ENCODE measurements at regions not wholly inside any gene's neighbourhood (a gene's known extent, or its start where the extent isn't known, plus 50 kb on each side); places are given as distances from the start of the nearest gene placed in this dataset.
"Not testable (repeated sequence)": the region's sequence is repeated elsewhere in the genome, so short reads cannot be mapped to it uniquely, and the experiment has no call there.

DNA sequence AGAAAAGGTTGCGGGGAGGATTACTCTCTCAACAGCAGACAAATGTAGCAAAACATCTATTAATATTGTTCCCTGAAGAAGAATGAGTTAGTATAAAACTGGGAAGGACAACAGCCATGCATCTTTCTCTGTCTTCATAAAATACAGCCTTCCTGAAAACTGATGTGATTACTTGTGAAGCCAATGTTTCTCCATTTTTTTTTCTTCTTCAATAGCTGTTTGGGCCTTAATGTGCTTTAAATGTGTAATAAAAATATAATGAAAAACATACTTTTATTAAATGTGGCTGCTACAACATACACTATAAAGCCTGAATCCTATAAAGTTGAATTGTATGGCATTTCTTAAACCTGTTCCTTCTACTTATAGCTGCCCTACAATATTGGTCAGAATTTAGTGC, 146.3 kb upstream of the LMCD1 start:
- DNase-seq (ENCODE audit: low spot score) = no peak

DNA sequence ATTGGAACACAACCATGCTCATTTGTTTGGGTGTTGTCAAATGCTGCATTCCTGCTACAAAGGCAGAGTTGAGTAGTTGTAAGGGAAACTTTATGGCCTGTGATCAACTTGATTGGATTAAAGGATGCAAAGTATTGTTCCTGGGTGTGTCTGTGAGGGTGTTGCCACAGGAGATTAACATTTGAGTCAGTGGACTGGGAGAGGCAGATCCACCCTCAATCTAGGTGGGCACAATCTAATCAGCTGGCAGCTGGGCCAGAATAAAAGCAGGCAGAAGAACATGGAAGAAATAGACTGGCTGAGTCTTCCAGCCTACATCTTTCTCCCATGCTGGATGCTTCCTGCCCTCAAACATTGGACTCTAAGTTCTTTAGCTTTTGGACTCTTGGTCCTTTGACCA, 145.6 kb upstream of the LMCD1 start:
- DNase-seq (ENCODE audit: low spot score) = not testable (repeated sequence)

DNA sequence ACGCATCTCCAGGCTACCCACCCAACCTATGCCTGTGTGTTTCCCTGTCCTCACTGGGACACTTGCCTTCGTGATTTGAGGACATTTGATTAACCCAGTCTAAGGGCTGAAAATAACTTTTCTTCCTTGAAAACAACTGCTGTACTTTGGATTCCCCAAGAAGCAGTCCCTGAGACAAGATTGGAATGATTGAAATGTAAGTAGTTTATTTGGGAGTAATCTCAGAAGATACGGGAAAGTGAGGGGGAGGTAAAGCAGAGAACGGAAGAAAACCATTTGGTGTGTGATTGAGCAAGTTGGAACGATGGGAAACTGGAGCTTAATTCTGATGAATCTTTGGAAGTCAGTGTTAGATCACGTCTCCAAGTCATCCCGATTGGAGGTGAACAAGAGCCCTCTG, 143.8 kb upstream of the LMCD1 start:
- DNase-seq (ENCODE audit: low spot score) = no peak

DNA sequence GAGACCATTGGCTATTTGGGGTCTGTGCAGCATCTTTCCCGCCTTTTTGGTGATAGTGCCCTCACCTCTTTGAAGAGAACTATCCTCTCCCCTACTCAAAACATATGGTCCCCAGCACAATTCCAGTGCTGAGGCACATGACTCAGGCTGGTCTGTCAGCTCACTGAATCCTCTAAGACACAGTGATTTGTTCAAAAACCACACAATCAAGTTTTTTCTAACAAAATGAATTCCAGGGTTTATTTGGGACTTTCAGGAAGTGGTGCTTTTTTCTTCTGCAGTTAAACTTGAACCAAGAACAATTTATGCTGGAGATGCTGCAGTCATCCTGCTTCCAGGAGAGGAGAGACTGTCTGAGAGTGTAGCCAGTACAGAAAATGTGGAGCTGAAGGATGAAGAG, 142.5 kb upstream of the LMCD1 start:
- DNase-seq (ENCODE audit: low spot score) = no peak

DNA sequence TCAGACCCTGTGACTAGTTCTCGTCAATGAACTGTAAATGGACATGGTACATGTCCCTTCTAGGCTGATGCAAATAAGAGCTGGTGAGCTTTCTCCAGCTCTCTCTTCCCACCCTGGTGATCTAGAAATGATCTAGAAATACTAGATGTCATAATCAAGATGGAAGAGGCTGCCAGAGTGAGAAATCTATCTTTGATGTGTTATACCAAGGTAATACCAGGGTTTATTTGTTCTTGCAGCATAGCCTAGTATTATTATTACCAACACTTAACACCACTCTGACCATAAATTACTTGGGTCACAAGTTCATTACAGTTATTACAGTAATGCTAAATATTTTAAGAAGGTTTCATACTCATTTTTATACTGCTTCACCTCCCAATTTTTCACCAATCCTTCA, 138.4 kb upstream of the LMCD1 start:
- DNase-seq (ENCODE audit: low spot score) = no peak

DNA sequence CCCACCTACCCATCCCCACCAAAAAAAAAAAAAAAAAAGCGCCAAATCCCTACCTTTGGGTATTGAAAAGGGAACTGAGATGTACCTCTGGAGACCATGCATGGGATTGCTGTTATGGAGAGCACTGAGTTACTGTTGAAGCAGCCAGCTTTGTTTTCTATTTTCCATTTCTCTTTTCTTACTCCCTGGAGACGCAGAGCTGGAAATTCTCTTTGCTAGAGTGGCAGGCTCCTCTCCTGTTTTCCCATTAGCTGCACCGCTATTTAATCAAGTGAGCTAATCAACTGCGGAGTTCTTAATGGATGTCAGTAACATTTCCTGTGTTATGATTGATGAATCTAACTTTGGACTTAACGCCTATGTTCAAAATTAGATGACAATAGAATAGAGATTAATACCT, 136.1 kb upstream of the LMCD1 start:
- DNase-seq (ENCODE audit: low spot score) = no peak

DNA sequence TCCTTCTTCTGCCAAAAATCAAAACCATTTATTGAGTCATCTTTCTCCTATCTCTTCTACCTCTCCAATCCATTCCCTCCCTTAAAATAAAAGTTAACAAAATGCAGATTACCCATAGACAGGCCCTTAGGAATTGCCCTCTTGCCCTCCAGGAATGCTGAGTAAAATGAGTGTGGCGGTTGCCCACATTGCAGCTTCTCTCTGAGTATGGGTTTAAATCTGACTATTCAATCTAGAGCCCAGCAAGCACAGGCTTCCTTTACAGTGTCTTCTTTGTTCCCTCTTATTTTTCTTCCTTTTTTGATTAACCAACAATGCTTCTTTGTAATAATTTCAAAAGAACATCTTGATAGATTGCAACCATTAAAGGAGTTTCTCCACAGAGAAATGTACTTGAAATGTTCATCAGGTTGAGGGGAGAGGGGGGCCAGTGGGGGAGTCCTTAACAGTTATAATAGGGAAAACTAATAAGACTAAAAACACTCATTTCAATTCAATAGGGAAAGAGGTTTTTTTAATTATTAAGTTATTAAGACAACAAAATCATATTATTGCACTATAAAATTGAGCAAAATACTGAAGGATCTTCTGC, 135.3 kb upstream of the LMCD1 start:
- no peak for DNase-seq (ENCODE audit: low spot score)

DNA sequence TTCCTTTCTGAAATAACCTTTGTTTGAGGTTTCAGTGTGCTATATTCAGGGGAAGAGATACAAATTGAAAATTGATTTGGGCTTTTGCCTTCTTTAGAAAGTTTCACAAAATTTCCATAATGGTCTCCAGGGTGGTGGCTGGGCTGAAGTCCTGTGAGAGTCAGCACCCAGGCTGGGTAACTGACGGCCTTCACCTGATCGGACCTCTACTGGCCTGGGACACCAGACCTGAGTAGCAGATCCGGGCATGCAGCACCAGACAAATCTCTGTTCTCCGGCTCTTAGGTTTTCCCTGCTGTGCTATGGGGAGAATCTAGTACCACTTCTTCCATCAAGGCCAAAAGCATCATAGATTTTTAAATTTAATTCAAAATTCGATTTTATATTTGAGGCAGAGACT, 133.0 kb upstream of the LMCD1 start:
- DNase-seq (ENCODE audit: low spot score) = no peak

DNA sequence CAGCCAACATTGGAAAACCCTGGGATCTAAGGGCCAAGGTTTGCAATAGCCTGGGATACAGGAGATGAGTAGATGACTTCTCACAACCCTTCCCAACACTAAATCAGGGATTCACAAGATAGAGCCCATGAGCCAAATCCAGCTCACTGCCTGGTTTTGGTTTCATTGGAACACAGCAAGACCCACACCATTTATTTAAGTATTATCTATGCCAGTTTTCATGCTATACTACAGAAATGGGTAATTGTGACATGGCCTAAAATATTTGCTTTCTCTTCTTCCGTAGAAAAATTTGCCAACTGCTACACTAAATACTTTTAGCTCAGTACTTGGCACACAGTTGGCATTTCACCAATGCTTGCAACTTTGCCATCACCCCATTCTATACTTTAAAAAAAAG, 132.0 kb upstream of the LMCD1 start:
- DNase-seq (ENCODE audit: low spot score) = no peak

DNA sequence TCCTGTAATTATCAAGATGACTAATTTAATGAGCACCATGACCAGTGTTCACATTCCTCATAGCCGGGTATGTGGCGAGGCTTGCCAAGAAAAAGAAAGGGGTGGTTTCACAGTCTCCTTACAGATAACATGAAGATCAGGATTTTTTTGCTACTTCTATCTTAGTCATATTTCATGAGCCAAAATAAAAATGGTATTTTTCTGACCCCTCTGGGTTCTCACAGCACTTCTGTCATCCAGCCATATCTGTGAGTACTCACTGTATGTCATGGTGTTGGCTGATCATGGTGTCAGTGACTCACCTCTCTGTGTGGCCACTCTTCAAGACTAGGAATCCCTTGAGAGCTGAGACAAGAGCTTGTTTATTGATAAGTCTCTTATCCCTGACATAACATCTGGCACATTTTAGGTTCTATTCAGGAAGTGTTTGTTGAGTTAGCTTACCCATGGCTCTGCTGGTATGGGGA, 130.5 kb upstream of the LMCD1 start:
- DNase-seq (ENCODE audit: low spot score) = no peak

DNA sequence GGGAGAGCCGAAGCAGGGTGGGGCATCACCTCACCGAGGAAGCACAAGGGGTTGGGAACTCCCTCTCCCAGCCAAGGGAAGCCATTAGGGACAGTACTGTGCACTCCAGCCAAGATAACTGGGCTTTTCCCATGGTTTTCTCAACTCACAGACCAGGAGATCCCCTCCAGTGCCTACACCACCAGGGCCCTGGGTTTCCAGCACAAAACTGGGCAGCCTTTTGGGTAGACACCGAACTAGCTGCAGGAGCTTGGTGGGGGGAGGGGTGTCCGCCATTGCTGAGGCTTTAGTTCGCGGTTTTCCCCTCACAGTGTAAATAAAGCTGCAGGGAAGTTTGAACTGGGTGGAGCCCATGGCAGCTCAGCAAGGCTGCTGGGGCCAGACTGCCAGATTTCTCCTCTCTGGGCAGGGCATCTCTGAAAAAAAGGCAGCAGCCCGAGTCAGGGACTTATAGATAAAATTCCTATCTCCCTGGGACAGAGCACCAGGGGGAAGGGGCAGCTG, 129.6 kb upstream of the LMCD1 start:
- no peak for DNase-seq (ENCODE audit: low spot score)

DNA sequence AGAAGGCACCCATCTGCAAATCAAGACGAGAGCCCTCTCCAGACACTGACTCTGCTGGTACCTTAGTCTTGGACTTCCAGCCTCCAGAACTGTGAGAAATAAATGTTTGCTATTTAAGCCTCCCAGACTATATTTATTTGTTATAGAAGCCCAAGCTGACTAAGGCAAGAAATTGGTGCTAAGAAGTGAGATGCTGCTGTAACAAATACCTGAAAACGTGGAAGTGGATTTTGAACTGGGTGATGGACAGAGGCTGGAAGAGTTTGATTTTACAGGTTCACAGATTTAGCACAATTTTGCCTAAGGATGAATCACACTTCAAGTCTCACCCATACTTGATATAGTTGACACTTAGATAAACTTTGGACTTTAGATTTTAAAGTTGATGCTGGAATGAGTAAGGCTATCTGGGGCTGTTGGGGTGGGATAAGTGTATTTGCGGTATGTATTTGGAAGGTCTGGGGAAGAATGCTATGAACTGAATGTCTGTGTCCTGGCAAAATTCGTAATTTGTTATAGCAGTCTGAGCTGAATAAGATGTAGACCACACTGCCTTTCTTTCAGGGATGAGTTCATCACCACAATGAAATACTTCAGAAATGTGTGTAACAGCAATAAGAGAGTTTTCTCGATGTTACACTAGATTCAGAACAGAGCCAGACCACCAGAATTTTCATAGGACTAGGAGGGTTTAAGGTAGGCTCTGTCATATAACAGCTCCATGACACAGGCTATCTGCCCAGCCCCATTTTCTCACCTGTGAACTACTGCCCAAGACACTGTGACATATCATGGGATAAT, 120.5 kb upstream of the LMCD1 start:
- DNase-seq (ENCODE audit: low spot score) = no peak

DNA sequence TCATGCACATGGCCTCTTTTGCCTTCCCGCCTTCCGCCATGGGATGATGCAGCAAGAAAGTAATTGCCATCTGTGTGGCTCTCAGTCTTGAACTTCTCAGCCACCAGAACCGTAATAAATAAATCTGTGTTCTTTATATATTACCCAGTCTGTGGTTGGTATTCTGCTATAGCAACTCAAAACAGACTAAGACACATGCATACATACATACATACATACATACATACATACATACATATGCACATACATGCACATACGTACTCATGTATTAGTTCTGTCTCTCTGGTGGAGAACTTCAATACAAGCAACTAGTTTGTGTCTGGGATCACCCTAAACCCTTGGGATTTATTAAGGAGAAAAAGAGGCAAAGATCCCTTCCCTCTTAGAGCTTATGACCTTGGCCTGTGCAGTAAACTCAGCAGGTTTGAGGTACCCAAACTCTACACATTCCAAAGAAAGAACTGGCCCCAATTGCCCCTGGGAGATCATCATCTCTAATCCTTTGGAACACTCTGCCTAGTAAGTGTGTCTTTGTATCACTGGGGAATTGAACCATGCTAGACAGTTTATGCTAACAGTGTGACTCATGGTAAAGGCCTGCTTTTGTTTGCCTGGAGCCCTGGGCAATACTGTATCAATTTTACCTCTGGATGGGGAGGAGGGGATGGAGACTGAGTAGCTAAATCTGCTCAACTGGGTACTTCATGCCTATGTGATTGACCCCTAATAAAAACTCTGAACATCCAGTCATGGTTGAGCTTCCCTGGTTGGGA, 115.6 kb upstream of the LMCD1 start:
- DNase-seq (ENCODE audit: low spot score) = no peak

DNA sequence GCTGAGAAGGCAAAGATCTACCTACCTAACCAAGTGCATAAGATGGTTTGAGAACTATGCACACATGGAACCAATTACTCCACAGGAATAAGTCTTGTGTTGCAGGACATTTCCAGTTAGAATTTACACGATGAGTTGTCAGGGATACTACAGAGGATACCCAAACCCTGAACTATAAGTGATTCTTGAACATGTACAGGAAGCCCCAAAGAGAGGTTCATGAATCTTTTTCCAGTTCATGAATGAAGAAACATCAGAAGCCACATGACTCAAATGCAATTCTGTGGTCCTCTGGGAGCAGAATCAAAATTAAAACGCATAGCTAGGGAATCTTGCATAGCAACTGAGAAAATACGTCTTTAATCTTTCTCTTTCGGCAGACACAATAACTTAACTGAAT, 114.1 kb upstream of the LMCD1 start:
- no peak for DNase-seq (ENCODE audit: low spot score)

DNA sequence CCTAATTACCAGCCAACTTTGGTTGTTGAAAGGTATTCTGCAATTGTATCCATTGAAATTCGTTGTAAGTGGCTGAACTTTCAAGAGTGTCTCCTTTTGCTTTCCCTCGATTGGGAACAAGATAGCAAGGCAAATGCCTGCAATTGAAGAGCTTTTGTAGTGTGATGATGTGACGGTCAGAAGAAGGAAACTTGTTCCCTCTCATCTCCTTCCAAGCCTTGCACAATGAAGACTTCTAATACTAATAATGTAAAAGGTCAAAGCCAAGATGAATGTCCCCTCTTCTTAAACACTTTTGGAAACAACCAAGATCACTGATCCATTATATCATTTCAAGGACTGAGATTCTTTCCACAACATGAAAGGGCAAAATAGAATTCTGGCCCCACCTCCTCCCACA, 101.9 kb upstream of the LMCD1 start:
- no peak for DNase-seq (ENCODE audit: low spot score)

DNA sequence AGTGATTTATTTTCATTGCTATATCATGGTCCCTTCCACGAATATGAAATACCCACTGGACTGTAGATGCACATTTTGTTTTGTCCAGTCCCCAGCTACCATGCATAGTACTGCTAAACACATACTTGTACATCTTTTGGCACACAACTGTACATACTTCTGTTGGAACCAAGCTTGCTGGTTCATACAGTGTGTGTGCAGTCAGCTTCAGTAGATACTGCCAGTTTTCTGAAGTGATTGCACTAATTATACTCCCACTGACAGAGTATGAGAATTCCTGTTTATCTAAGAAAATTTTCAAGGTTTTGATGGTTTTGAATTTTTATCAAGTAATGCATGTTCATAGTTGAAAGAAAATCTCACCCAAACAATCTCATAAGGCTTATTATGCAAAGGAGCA, 100.7 kb upstream of the LMCD1 start:
- no peak for DNase-seq (ENCODE audit: low spot score)

DNA sequence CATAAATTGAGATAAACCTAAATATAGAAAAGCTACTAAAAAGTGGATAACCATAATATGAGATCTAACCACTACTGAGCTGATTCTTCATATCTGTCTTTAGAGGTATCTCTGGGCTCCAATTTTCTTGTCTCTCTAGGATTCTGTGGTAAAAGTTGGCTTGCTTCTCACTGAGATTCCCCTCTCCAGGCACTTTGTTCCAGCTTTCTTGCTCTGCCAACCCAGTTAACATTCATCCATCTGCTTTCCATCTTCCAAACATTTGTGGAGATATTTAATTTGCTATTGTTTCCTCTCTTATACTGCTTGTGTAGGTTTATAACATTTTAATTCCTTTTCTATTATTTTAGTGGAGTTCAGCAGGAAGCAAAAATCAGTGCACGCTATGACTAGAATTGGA, 97.6 kb upstream of the LMCD1 start:
- DNase-seq (ENCODE audit: low spot score) = no peak

DNA sequence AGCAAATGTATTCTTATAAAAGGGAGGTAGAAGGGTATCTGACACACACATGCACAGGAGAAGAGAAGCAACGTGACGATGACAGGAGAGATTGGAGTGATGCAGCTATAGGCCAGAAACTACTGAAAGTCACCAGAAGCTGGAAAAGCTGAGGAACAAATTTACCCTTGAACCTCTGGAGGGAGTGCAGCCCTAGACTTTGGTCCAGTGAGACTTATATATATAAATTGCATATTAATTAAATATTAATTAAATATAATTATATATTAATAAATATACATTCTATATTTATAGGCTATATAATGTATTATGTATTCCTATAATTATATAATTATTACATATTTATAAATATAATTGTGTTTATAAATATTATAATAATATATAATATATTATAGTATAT, 96.5 kb upstream of the LMCD1 start:
- no peak for DNase-seq (ENCODE audit: low spot score)

DNA sequence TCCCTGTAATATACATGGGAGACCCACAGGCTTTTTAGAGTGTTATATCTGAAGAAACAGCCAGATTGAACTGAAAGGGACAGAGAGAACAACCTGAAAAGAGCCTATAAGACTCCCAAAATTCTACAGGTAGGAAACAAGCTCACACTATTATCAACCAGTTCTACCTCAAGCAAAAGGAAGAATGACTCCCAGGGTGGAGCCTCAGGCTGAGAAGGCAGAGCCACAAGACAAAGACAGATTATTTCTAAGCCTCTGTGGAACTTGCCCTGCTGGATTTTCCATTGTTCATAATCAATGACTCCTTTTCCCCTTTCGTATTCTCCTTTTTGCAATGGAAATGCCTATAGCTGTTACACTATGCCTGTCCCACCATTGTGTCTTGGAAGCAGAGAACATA, 95.1 kb upstream of the LMCD1 start:
- DNase-seq (ENCODE audit: low spot score) = no peak

DNA sequence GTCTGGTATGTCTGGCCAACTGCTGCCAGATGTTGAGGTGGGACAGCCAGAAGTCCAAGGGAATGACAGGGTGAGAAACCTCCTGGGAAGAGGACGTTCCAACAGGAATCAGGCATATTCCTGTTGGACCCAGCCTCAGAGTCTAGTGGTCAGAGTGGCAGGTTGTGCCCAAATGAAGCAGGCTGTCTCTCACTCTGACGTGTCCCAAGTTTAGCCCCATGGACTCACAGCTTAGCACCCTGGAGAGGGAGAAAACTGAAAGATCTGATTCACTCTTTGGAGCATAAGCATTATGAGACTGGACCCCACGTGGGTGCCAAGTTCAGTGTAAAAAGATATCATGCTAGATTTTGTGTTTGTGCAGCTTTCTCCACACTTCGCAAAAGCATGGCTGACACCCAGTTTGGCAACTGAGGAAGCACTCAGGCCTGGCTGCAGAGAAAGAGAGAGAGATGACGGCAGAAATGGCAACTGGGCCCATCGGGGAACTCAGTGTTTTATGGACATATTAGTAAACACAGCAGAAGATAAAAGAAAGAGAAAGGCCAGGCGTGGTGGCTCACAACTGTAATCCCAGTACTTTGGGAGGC, 88.2 kb upstream of the LMCD1 start:
- DNase-seq (ENCODE audit: low spot score) = no peak

DNA sequence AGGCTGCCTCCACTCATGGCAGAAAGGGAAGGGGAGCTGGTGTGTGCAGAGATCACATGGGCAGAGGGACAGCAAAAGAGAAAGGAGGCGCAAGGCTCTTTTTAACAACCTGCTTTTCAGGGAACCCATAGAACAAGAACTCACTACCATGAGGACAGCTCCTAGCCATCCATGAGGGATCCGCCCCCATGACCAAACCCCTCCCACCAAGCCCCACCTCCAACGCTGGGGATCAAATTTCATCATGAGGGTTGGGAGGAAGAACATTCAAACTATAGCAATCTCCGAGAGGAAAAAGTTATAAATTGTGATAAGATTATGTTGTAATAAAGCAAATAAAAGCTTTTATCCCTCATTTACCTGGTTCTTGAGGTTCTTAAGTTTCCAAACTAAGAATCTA, 84.7 kb upstream of the LMCD1 start:
- DNase-seq (ENCODE audit: low spot score) = no peak

DNA sequence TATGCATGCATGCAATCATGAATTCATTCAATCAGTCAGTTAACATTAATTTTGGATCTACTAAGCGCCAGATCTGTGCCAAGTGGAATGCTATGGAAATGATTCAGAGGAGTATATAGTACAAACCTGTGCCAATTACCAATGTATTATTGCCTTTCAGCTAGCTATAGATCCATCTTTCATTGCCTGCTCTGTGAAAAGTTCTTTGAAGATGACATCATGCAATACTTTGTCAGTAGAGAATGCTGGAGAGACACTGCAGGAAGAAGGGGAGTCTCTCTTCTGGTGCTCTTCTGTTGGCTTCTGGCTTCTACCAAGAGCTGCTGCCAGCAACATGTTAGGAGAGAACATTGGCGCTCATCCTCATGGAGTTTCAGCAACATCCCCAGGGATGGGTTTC, 81.0 kb upstream of the LMCD1 start:
- no peak for DNase-seq (ENCODE audit: low spot score)

DNA sequence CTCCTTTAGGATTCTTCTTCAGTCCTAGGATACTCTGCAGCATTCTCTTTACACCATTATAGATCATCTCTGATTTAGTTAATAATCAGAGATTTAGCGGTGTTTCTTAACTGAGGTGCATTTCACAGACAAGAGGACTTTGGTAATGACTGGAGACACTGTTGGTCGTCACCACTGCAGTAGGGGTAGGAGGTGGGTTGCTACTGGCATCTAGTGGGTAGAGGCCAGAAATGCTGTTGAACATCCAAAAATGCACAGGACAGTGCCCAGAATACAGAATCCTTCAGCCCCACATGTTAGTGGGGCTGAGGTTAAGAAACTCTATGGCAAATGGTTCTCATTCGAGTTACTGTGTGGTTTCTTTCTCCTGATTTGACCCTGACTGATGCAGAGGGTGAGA, 80.4 kb upstream of the LMCD1 start:
- DNase-seq (ENCODE audit: low spot score) = no peak

Measured in germinal center (tissue), 1 donor.